Mesenchymal stem cell (in vitro differentiated cells and primary cell): ENCODE measurements at regions not wholly inside any gene's neighbourhood (a gene's known extent, or its start where the extent isn't known, plus 50 kb on each side); places are given as distances from the start of the nearest gene placed in this dataset.
"Not testable (repeated sequence)": the region's sequence is repeated elsewhere in the genome, so short reads cannot be mapped to it uniquely, and the experiment has no call there.

Experiments used
- DNase-seq: peaks from one replicate; pipeline ENCODE4 v3.0.0-alpha.2; 2013
- H2AFZ ChIP-seq: one replicate; pipeline ENCODE4 v1.6.1; 2013; ENCODE audit warnings: low read depth, mild to moderate bottlenecking, control low read depth, inconsistent platforms, low read length, moderate library complexity
- H2AK5ac ChIP-seq: 2 replicates; pipeline ENCODE4 v1.6.1; 2013; ENCODE audit warnings: low read length, moderate library complexity, mild to moderate bottlenecking, inconsistent platforms; ENCODE audit not compliant: severe bottlenecking
- H2BK120ac ChIP-seq: one replicate; pipeline ENCODE4 v1.6.1; 2013; ENCODE audit warnings: low read depth, mild to moderate bottlenecking, inconsistent platforms, low read length, moderate library complexity
- H2BK12ac ChIP-seq, 2 experiments: one replicate each; pipeline ENCODE4 v1.6.1; 2013; ENCODE audit warnings: inconsistent platforms in 2 of 2, low read length in 2 of 2, mild to moderate bottlenecking in 2 of 2, moderate library complexity in 2 of 2, control low read depth in 1 of 2
- H2BK15ac ChIP-seq: one replicate; pipeline ENCODE4 v1.6.1; 2013; ENCODE audit warnings: mild to moderate bottlenecking, low read depth, inconsistent platforms; ENCODE audit not compliant: poor library complexity, severe bottlenecking
- H2BK5ac ChIP-seq: 2 replicates; pipeline ENCODE4 v1.6.1; 2013; ENCODE audit warnings: low read depth, mild to moderate bottlenecking, low read length, control low read depth, inconsistent platforms; ENCODE audit not compliant: poor library complexity, severe bottlenecking
- H3K14ac ChIP-seq, 2 experiments: one replicate each; pipeline ENCODE4 v1.6.1; 2013; ENCODE audit warnings: inconsistent platforms in 2 of 2, low read length in 2 of 2, control low read depth in 1 of 2, mild to moderate bottlenecking in 1 of 2, moderate library complexity in 1 of 2
- H3K18ac ChIP-seq, 2 experiments: one replicate each; pipeline ENCODE4 v1.6.1; 2013; ENCODE audit warnings: inconsistent platforms in 2 of 2, low read length in 2 of 2, control low read depth in 1 of 2, low read depth in 1 of 2, mild to moderate bottlenecking in 1 of 2
- H3K23ac ChIP-seq, 2 experiments: one replicate each; pipeline ENCODE4 v1.6.1; 2013; ENCODE audit warnings: inconsistent platforms in 2 of 2, low read length in 2 of 2, mild to moderate bottlenecking in 2 of 2, moderate library complexity in 2 of 2, control low read depth in 1 of 2
- H3K27ac ChIP-seq: 2 replicates; pipeline ENCODE4 v1.5.1; 2013; ENCODE audit warnings: mild to moderate bottlenecking, moderate library complexity, low read length, control low read depth, inconsistent platforms; ENCODE audit not compliant: poor library complexity, severe bottlenecking
- H3K27me3 ChIP-seq, 2 experiments: 2 replicates each; pipeline versions ENCODE4 v1.6.1 to v1.7.0; 2013; ENCODE audit warnings: low read length in 2 of 2, mild to moderate bottlenecking in 2 of 2, moderate library complexity in 2 of 2, control low read depth in 1 of 2, inconsistent platforms in 1 of 2; ENCODE audit not compliant: control insufficient read depth in 1 of 2, insufficient read depth in 1 of 2
- H3K36me3 ChIP-seq, 2 experiments: 2 replicates each; pipeline versions ENCODE4 v1.6.1 to v1.7.0; 2013; ENCODE audit warnings: low read length in 2 of 2, control low read depth in 1 of 2, inconsistent platforms in 1 of 2, low read depth in 1 of 2, mild to moderate bottlenecking in 1 of 2; ENCODE audit not compliant: insufficient read depth in 2 of 2, control insufficient read depth in 1 of 2
- H3K4ac ChIP-seq, 2 experiments: one replicate each; pipeline ENCODE4 v1.6.1; 2013; ENCODE audit warnings: inconsistent platforms in 2 of 2, low read length in 2 of 2, mild to moderate bottlenecking in 2 of 2, moderate library complexity in 2 of 2, control low read depth in 1 of 2, low read depth in 1 of 2
- H3K4me1 ChIP-seq: 2 replicates; pipeline ENCODE4 v1.6.1; 2013; ENCODE audit warnings: low read depth, low read length, control low read depth; ENCODE audit not compliant: control insufficient read depth, insufficient read depth
- H3K4me2 ChIP-seq: 2 replicates; pipeline ENCODE4 v1.6.1; 2013; ENCODE audit warnings: low read length, mild to moderate bottlenecking, inconsistent platforms; ENCODE audit not compliant: poor library complexity, severe bottlenecking
- H3K4me3 ChIP-seq, 2 experiments: 2 replicates each; pipeline versions ENCODE4 v1.5.1 to v1.7.0; 2013; ENCODE audit warnings: low read length in 2 of 2, mild to moderate bottlenecking in 2 of 2, control low read depth in 1 of 2, low read depth in 1 of 2; ENCODE audit not compliant: insufficient read depth in 1 of 2
- H3K79me1 ChIP-seq: replicated peaks from 2 replicates; pipeline ENCODE4 v1.6.1; 2013; ENCODE audit warnings: mild to moderate bottlenecking, control low read depth, low read length, inconsistent platforms; ENCODE audit not compliant: poor library complexity, severe bottlenecking
- H3K9ac ChIP-seq: 2 replicates; pipeline ENCODE4 v1.7.0; 2013; ENCODE audit warnings: mild to moderate bottlenecking, low read length, moderate library complexity
- H3K9me3 ChIP-seq: 2 replicates; pipeline ENCODE4 v1.7.0; 2013; ENCODE audit warnings: mild to moderate bottlenecking, low read length; ENCODE audit not compliant: control insufficient read depth
- H4K8ac ChIP-seq: one replicate; pipeline ENCODE4 v1.6.1; 2013; ENCODE audit warnings: inconsistent platforms, mild to moderate bottlenecking, low read length, moderate library complexity
- H4K91ac ChIP-seq: one replicate; pipeline ENCODE4 v1.6.1; 2013; ENCODE audit warnings: mild to moderate bottlenecking, low read length, inconsistent platforms
- WGBS: methylation state at CpG from one replicate; pipeline ENCODE4 v1.1.7; 2013; ENCODE audit warnings: mixed read lengths; 5-methylcytosine and 5-hydroxymethylcytosine counted together

DNA sequence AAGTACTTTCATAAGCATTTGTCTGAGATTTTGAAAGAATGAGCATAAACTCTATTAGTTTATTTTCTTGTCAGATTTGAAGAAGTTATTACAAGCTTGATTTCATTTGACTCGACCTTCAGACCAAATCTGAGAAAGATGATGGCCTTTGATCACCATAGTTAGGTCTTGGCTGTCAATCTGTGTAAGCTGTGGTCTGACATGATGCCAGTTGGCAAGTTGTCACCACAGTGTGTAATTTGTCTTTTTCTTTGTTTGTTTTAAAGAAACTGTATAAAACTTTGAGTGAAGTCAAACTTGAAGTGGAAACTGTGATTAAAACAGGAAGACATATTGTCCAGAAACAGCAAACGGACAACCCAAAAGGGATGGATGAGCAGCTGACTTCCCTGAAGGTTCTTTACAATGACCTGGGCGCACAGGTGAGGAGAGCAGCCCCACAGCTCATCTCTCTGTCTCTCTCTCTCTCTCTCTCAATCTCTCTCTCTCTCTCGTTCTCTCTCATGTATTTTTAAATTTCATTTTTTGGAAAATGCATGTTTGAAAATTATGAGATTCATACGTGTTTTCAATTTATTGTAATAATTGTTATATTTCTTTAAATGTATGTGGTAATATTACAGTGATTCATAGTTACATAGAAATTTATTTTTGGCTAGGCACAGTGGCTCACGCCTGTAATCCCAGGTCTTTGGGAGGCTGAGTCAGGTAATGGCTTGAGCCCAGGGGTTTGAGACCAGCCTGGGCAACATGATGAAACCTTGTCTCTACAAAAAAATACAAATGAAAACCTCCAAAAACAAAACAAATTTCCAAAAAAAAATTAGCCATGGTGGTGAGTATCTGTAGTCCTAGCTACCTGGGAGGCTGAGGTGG is 208.1 kb downstream of the UTRN start:
- Histone ChIP-seq H2AFZ (no peak overlapping the region), H3K36me3 (peaks cover 31 to 44% of the 10 kb centered on the region in 2 experiments), H2BK5ac (no peak overlapping the region), H3K27ac (no peak overlapping the region), H3K4ac (no peak overlapping the region), H4K8ac (no peak overlapping the region), H2AK5ac (no peak overlapping the region), H3K9me3 (no peaks in the 10 kb centered on the region), H3K27me3 (no peaks in the 10 kb centered on the region), H3K14ac (no peak overlapping the region), H4K91ac (no peak overlapping the region), H3K79me1 (peaks cover 17% of the 10 kb centered on the region), H2BK15ac (no peak overlapping the region), H2BK120ac (no peak overlapping the region), H3K4me1 (no peaks in the 10 kb centered on the region), H3K9ac (no peak overlapping the region), H3K4me3 (no peak overlapping the region), H3K18ac (no peak overlapping the region), H3K23ac (no peak overlapping the region), H3K4me2 (no peak overlapping the region), H2BK12ac (no peak overlapping the region)
- DNase-seq, result no peak
- WGBS, result 95% methylated on average over 3 of the region's 6 CpGs

DNA sequence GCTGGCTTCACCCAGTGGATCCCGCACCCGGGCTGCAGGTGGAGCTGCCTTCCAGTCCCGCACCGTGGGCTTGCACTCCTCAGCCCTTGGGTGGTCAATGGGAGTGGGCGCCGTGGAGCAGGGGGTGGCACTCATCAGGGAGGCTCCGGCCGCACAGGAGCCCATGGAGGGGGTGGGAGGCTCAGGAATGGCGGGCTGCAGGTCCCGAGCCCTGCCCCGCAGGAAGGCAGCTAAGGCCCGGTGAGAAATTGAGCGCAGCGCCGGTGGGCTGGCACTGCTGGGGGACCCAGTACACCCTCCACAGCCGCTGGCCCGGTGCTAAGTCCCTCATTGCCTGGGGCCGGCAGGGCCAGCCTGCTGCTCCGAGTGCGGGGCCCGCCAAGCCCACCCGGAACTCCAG is 209.9 kb downstream of the UTRN start:
- not testable (repeated sequence) for H3K4me1 ChIP-seq, H3K4me2 ChIP-seq, H3K4ac ChIP-seq, H3K14ac ChIP-seq, H2AFZ ChIP-seq, H3K27me3 ChIP-seq, H4K8ac ChIP-seq, H3K27ac ChIP-seq, DNase-seq, H2AK5ac ChIP-seq, H2BK15ac ChIP-seq, H3K9ac ChIP-seq, H2BK120ac ChIP-seq, H2BK5ac ChIP-seq, H3K4me3 ChIP-seq, H2BK12ac ChIP-seq, H3K23ac ChIP-seq, H3K9me3 ChIP-seq, H3K18ac ChIP-seq
- Histone ChIP-seq H4K91ac (peak overlapping the region; percentile 35), H3K36me3 (peaks cover 26 to 48% of the 10 kb centered on the region in 2 experiments), H3K79me1 (peaks cover 16% of the 10 kb centered on the region)
- over 99% methylated on average over 22 of the region's 22 CpGs for WGBS

DNA sequence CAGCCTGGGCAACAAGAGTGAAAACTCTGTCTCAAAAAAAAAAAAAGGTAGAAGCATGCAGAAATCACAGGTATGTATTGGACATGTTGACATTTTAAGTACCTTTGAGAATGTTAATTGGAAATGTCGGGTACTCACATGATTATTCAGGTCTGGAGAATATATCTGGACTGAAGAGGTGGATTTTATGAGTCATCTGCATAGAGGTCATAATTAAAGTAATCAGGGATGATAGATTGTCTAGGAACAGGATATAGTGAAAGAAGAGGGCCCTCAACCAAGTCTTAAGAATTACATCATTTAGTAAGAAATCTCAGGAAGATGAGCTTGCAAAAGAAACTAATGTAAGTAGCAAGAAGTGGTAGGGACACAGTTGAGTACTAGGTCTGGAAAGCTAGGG is 212.5 kb downstream of the UTRN start:
- WGBS, result 92% methylated on average over 1 of the region's 1 CpG

DNA sequence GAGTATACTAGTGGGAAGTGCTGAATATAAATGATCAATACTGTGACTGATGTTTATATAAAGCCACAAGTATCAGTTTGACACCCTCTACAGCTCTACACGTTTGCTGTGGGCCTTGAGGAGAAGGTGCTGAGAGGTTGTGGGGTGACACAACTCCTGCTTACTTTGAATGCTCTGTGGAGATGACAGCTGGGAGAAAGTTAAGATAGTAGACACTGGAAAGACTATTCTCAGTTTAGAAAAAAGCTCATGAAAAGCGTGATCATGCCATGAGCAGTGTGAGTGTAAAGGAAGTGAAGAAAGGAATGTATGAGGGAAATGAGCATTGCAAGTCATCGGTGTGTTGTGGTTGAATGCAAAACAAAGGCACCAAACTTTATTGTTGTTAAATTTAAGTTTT is 215.8 kb downstream of the UTRN start:
- H2BK15ac ChIP-seq, result no peak overlapping the region
- peaks cover 9% of the 10 kb centered on the region for H3K9me3 ChIP-seq
- H2AK5ac ChIP-seq, result no peak overlapping the region
- no peak overlapping the region for H2BK5ac ChIP-seq
- no peak overlapping the region for H3K18ac ChIP-seq
- H2AFZ ChIP-seq, result no peak overlapping the region
- no peak overlapping the region for H4K91ac ChIP-seq
- H3K4ac ChIP-seq, result no peak overlapping the region
- H3K27ac ChIP-seq, result no peak overlapping the region
- no peak overlapping the region for H3K4me2 ChIP-seq
- 84% methylated on average over 3 of the region's 3 CpGs for WGBS
- H3K27me3 ChIP-seq, result no peaks in the 10 kb centered on the region
- no peak for DNase-seq
- H2BK12ac ChIP-seq, result no peak overlapping the region
- peaks cover 8% of the 10 kb centered on the region for H3K79me1 ChIP-seq
- no peak overlapping the region for H2BK120ac ChIP-seq
- no peak overlapping the region for H3K9ac ChIP-seq
- no peak overlapping the region for H4K8ac ChIP-seq
- peaks cover 6 to 38% of the 10 kb centered on the region in 2 experiments for H3K36me3 ChIP-seq
- H3K23ac ChIP-seq, result no peak overlapping the region
- no peaks in the 10 kb centered on the region for H3K4me1 ChIP-seq
- no peak overlapping the region for H3K4me3 ChIP-seq
- H3K14ac ChIP-seq, result no peak overlapping the region

More for the DNA sequence above, 212.5 kb downstream of the UTRN start:
- no peak overlapping the region for H4K91ac ChIP-seq
- peaks cover 22 to 38% of the 10 kb centered on the region in 2 experiments for H3K36me3 ChIP-seq
- no peak overlapping the region for H3K4ac ChIP-seq
- H3K4me2 ChIP-seq, result no peak overlapping the region
- H2BK5ac ChIP-seq, result no peak overlapping the region
- no peak overlapping the region for H3K9ac ChIP-seq
- no peak overlapping the region for H2BK120ac ChIP-seq
- no peak overlapping the region for H3K14ac ChIP-seq
- H3K27ac ChIP-seq, result no peak overlapping the region
- no peak overlapping the region for H2BK12ac ChIP-seq
- H3K79me1 ChIP-seq, result peaks cover 13% of the 10 kb centered on the region
- no peak overlapping the region for H2AK5ac ChIP-seq
- H4K8ac ChIP-seq, result no peak overlapping the region
- H3K4me3 ChIP-seq, result no peak overlapping the region
- no peak overlapping the region for H2AFZ ChIP-seq
- no peaks in the 10 kb centered on the region for H3K27me3 ChIP-seq
- no peak overlapping the region for H2BK15ac ChIP-seq
- no peaks in the 10 kb centered on the region for H3K4me1 ChIP-seq
- H3K18ac ChIP-seq, result no peak overlapping the region
- no peak overlapping the region for H3K23ac ChIP-seq
- peak; percentile 15 for DNase-seq
- H3K9me3 ChIP-seq, result no peaks in the 10 kb centered on the region
